ENCODE measurements at regions not wholly inside any gene's neighbourhood (a gene's known extent, or its start where the extent isn't known, plus 50 kb on each side); places are given as distances from the start of the nearest gene placed in this dataset.

DNA sequence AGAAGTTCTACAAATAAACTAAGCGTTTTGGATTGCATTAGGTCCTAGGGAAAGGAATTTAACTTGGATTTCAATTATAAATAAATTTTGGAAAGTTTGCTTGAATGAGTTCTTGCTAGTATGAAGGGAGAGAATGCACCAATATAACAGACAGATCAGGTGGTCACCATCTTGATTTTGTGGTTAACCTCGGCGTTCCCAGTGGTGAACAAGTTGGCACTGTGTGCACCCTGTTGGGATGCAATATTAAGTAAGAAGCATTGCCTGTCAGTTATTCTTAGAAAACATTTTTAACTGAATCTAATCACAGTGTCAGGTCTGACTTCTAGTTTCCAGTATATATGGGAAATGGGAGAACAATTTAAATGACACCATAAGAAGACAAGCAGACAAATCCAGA is 673.4 kb downstream of the SLC4A3 start:
- TF ChIP-seq, protein P1, sequence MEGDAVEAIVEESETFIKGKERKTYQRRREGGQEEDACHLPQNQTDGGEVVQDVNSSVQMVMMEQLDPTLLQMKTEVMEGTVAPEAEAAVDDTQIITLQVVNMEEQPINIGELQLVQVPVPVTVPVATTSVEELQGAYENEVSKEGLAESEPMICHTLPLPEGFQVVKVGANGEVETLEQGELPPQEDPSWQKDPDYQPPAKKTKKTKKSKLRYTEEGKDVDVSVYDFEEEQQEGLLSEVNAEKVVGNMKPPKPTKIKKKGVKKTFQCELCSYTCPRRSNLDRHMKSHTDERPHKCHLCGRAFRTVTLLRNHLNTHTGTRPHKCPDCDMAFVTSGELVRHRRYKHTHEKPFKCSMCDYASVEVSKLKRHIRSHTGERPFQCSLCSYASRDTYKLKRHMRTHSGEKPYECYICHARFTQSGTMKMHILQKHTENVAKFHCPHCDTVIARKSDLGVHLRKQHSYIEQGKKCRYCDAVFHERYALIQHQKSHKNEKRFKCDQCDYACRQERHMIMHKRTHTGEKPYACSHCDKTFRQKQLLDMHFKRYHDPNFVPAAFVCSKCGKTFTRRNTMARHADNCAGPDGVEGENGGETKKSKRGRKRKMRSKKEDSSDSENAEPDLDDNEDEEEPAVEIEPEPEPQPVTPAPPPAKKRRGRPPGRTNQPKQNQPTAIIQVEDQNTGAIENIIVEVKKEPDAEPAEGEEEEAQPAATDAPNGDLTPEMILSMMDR (IDR thresholded peaks at IDR 0.05), result no peak
- no peak for TF ChIP-seq ZFX (IDR thresholded peaks at IDR 0.05; ENCODE audit: borderline replicate concordance)

Data from 22Rv1 (cell line).